ENCODE measurements at regions not wholly inside any gene's neighbourhood (a gene's known extent, or its start where the extent isn't known, plus 50 kb on each side); places are given as distances from the start of the nearest gene placed in this dataset.

DNA sequence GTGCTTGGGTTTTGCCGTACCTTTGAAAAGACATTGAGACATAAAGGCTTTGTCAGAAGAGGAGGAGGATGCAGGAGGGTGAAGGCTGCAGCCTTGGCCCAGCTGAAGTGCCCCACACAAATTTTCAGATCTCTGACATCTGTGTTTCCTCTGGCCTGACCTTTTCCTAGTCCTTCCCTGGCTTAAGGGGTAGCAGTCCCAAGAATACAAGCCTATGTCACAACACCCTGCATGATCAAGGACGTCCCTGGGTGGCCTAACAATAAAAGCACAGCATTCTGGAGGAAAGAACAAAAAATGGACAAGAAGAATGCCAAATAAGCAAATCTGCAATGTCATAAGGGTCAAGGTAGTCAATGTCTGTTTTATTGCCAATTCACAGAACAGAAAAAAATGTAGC is 80.8 kb upstream of the FAM9C start:
- TF ChIP-seq, protein P1, sequence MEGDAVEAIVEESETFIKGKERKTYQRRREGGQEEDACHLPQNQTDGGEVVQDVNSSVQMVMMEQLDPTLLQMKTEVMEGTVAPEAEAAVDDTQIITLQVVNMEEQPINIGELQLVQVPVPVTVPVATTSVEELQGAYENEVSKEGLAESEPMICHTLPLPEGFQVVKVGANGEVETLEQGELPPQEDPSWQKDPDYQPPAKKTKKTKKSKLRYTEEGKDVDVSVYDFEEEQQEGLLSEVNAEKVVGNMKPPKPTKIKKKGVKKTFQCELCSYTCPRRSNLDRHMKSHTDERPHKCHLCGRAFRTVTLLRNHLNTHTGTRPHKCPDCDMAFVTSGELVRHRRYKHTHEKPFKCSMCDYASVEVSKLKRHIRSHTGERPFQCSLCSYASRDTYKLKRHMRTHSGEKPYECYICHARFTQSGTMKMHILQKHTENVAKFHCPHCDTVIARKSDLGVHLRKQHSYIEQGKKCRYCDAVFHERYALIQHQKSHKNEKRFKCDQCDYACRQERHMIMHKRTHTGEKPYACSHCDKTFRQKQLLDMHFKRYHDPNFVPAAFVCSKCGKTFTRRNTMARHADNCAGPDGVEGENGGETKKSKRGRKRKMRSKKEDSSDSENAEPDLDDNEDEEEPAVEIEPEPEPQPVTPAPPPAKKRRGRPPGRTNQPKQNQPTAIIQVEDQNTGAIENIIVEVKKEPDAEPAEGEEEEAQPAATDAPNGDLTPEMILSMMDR (IDR thresholded peaks at IDR 0.05; ENCODE audit: low read length): no peak
- no peak for TF ChIP-seq EZH2 (IDR thresholded peaks at IDR 0.05; ENCODE audit: borderline replicate concordance, low read length)

Measured in OCI-LY1 (cell line).